Embryonic facial prominence (tissue), 1 donor: ENCODE measurements at regions not wholly inside any gene's neighbourhood (a gene's known extent, or its start where the extent isn't known, plus 50 kb on each side); places are given as distances from the start of the nearest gene placed in this dataset.
"Not testable (repeated sequence)": the region's sequence is repeated elsewhere in the genome, so short reads cannot be mapped to it uniquely, and the experiment has no call there.

Source experiments
- DNase-seq: peaks from one replicate; pipeline ENCODE4 v3.0.0-alpha.2; 2016; ENCODE audit errors: extremely low spot score

DNA sequence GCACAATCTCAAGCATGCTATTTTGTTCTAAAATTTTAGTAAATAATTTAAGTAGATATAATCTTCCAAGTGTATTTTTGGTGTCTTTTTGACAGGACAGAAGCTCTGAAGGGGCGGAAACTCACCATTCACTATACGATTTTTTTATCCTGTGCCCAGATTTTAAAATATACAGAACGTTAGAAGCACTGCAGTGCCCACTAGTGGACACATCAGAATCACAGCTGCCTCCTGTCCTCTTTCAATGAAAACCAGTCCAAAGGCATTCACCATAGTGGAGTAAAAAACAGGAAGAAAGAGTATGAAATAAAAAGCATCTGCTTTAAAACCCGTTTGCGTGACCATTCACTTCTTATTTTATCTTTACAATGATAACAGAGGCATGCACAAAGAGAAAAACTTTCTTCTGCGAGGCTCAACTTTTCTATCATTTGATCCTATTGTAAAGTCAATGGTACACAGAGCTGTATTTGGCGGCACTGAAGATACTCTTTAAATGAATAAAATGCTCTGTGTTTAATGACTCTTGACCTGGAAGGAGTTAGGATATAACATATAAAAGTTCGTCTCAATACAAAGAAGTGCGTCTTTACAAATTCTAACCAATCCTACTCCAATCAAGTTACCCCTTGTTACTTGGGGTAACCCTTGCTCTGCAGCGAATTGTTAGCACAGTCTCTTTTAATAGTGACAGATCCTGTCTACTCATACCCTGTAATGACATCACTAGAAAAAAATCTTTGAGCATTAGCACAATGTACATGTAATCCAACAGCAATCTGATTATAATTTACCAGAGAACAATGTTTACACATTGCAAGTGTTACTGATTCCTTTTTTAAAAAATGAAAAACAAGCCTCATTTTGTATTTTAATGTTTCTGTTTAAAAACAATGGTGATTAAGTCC is 339.8 kb upstream of the PSMD7 start:
- DNase-seq = peak; percentile 68

DNA sequence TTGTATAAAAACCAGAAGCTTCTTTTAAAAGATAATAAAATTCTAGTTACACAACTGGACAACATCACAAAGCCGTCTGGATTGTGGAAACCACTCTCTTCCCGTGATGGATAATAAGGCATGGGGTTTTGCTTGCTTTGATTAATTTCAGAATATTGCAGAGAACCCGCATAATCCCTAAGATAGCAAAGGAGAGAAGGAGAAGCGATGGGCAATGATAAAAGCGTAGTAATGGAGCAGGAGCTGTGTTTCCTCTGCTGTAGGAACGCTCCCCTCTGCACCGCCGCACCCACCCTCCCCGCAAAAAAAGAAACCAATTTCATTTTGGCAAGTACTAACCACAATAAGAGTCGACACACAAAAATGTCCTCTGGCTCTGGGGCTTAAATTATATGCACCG is 340.9 kb upstream of the PSMD7 start:
- DNase-seq = no peak

- no peak for DNase-seq
These were observed 341.4 kb upstream of the PSMD7 start for GRCh38 chr16:73955255-73955654.

DNA sequence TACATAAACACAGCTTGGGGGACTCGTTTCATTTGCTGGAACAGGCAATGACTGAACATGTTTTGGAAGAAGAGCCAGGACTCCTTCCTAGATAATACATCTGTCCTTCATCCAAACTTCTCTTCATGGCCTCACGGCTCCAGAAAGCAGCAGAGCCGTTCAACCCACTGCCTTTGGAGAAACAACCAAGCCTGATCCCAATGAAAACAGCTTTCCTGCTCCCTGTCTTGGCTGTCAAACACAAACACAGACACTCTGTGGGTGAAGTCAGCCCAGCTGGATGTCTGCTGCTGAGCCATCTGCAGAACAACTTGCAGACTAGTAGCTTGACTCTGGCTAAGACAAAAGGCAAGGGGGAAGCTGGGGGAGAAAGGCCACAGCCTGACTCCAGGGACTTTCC is 345.1 kb upstream of the PSMD7 start:
- no peak for DNase-seq

DNA sequence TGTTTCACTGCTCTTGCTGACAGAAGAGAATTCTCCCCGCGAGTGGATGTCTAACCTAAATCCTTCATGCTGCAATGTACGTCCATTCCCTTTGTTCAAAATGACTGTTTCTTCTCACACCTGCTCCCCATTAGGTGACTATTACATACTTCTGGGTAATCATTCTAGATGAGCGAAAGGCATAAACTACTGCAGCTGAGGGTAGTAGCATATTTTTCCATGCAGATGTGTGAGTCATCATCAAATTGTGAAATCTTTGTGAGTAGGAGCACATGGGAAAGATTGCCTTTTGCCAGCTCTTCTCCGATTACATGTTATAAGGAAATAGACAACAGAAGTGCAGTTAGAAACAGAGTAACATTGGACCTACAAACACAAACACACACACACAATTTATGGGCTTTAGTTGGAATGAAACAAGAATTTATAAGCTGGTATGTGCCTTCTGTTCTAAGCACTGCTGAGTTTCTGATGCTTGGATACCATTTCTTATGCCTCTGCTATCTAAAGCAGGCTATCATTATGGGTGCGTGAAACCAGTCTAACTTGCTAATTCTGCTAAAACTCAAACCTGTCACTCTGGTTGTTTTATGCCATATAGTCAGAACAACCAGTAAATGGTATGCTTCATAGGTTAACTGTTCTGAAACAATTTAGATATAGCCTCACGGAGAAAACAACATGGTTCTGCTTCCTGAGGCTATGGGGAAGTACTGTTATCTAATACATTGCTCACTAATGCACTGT is 346.9 kb upstream of the PSMD7 start:
- DNase-seq = peak; percentile 88

DNA sequence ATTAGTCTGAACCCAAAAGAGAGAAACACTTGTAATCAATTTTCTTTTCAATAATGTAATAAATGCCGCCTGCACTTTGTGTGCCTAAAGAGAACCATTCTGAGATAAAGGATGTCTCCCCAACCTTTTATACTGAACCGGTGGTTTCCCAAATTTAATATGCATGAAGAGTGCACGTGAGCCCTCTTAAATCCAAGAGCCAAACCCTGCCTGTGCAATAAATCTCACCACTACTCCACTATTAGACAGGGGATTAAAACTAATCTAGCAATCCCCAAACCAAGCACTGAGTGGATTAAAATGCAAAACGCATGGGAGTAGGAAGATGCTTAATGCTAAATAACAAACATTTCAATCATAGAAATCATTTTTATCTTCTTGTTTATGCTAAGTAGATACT is 351.0 kb upstream of the PSMD7 start:
- no peak for DNase-seq

GRCh38 chr16:73943184-73943583 is 353.4 kb upstream of the PSMD7 start:
- DNase-seq = not testable (repeated sequence)

GRCh38 chr16:73940786-73941185 is 355.8 kb upstream of the PSMD7 start:
- DNase-seq = not testable (repeated sequence)

DNA sequence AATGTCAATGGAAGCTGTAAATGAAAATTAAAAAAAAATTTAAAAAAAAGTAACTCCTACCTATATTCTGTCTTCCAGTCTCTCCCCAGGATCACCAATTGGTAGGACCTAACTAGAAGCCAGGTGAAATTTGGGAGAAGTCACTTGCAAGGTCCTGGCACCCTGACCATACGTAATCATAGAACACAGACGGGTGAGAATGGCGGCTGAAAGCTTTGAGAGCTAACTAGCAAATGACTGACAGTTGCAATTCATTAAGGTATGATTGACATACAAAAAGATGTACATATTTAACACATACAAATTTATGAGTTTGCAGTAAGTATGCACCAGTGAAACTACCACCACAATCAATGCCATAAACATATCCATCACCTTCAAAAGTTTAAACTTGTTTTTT is 372.7 kb upstream of the PSMD7 start:
- DNase-seq = no peak

GRCh38 chr16:73921295-73921694 is 375.3 kb upstream of the PSMD7 start:
- DNase-seq = no peak

- DNase-seq = no peak
These were observed 379.6 kb upstream of the PSMD7 start for GRCh38 chr16:73916829-73917594.

DNA sequence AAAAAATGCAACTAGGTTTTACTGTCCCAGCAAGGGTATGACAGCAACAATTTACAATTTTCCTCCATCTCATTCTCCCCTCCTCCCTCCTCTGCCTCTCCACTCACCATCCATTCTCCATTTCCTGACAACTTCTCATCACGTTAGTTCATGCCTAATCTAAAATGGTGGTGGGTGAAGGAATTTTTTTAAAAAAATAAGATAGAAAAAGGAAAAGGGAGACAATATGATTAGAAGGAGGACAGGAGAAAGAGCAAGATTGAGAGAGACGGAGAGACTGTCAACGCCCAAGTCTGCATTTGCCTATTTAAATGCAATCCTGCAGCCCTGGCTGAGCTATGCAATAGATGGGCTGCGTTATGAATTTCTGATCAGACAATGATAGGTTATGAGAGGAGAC is 380.7 kb upstream of the PSMD7 start:
- no peak for DNase-seq

DNA sequence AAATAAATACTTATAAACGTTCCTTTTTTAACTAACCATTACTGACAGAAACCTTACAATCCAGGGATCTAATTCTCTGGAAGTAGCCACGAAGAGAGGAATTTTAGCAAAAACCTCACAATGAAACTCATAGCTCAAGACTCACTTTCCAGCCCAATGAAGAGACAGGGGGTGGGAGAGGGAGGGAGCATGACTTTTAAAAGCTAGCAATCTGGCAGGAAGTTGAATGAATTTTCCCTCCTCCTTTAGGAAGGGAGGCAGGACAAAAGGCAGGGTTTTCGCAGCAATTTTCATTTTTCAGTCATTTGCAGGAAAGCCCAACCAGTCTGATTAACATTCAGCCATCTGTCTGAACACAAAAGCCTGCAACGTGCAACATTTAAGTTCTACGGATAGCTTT is 381.5 kb upstream of the PSMD7 start:
- peak; percentile 80 for DNase-seq

DNA sequence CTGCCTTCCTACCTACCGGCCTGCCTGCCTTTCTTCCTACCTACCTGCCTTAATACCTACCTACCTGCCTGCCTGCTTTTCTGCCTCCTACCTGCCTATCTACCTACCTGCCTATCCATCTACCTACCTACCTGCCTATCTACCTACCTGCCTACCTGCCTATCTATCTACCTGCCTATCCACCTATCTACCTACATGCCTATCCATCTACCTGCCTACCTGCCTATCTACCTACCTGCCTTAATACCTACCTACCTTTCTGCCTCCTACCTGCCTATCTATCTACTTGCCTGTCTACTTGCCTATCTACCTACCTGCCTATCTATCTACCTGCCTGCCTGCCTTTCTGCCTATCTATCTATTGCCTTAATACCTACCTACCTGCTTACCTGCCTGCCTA is 383.8 kb upstream of the PSMD7 start:
- no peak for DNase-seq

GRCh38 chr16:73912281-73912680 is 384.3 kb upstream of the PSMD7 start:
- no peak for DNase-seq

DNA sequence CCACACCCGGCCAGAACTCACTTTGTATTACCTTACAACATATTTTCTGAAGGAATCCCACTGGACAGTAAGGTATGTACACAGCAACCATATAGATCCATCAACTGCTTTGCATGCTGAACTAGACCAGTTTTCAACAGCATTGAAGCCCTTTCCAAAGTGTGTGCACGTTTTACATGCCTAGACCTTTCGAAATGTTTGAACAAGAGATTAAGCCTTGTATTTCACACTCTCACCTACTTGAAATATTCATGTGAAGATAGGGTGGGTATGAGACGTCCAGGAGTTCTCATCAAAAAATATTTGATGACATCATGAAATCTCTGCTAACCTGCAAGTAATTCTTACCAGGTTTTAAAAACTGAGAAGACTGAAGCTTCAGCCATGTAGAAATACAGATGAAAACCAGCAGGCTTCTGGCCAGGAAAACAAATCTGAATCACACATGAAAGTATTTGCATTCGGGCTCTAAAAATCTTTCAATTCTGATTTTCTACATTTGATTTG is 387.0 kb upstream of the PSMD7 start:
- DNase-seq = no peak

DNA sequence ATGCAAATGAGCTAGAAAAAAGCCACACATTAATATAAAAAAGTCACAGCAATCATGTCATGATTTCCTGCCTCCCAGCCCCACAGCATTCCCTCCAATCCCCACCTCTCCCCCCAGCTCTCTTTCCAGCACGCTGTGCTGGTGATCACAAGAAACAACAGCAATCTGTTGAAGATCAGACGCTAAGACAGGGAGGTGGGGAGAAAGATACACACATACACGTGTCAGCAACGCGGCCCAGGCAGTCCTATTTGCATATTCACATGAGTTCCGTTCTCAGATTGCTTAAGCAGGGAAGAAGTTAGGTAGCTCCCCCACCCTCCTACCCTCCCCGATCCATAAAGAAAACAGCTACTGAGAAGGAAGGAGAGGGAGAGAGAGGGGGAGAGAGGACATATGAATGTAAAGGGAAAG is 405.5 kb upstream of the PSMD7 start:
- no peak for DNase-seq

- DNase-seq = no peak
These were observed 406.2 kb upstream of the PSMD7 start for GRCh38 chr16:73890186-73891128.

- no peak for DNase-seq
These were observed 407.6 kb upstream of the PSMD7 start for GRCh38 chr16:73888840-73889490.

DNA sequence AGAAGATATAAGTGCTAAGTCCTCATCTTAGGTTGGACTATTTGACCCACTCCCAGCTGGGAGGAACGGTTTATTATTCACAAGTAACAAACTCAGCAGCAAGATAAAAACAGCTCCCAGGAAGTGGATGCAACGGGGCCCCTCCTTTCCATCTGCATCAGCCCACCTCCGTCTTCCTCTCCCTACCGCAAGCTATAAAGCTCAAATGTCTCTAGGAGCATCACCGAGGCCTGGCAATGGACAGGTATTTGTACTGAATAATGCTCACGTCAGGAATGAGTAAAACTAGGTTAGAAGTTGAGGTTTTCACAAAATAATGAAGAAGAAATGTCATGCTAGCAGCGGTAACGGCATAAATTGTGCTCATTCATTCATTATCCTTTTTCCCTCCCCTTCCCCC is 408.7 kb upstream of the PSMD7 start:
- DNase-seq = no peak
